GM18499 (cell line): ENCODE measurements at regions not wholly inside any gene's neighbourhood (a gene's known extent, or its start where the extent isn't known, plus 50 kb on each side); places are given as distances from the start of the nearest gene placed in this dataset.
"Not testable (repeated sequence)": the region's sequence is repeated elsewhere in the genome, so short reads cannot be mapped to it uniquely, and the experiment has no call there.

Experiments used
- ATAC-seq: cut with Tn5 transposase; IDR thresholded peaks from one replicate; pipeline ENCODE4 v1.9.1; 2021; ENCODE audit warnings: moderate number of reproducible peaks; ENCODE audit not compliant: insufficient read depth, unreplicated experiment

DNA sequence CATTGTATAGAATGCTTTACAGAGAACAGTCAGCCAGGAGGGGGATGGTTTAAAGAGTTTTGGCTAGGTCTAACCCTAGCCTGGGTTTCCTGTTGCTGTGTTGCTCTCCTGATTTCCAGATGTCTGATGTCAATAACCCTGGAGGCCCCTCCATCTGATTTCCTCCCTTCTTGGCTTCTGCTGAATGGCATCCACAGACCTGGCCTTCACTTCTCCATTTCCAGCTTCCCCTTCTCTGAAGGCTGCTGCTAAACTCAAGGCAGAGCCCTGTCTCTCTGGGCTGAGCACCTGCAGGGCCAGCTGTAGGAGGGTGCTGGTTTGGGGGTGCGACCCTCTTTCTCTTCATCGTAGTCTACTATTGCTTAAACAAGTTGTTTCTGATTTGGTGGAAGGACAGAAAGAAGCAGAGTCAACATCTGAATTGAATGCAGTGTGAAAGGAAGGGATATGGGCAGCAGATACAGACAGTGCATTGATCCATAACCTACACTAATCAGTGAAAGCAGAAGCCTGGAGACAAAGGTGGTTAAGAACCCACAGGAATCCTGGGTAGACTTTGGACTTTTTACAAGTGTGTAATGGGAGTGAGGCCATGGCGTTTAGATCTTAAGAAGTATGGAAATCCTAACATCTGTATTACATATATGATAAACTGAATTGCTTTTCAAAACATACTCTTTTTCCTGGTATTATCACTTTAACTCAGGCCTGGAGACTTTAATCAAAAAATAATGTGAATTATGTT is 153.6 kb downstream of the HRH4 start:
- no peak for ATAC-seq

DNA sequence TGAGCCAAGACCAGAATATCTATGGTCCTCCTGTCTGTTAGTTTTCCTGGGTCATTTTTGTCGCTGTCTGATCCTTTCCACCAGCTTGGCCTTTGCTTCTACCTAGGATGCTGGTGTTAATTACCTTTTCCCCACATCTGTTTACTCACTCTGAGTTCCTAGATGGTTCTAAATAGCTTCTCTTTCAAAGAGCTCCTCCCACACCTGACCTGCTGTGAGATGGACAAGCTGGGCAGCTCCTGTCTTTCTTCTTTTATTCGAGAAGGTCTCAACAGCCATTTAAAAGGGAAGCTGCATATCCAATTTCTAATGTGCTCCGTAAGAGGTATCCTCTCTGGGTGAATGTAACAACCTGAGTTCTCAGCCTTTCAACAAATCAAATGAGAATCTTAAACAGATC is 156.2 kb downstream of the HRH4 start:
- no peak for ATAC-seq

- ATAC-seq, result not testable (repeated sequence)
Measured at GRCh38 chr18:24624421-24624820, 164.0 kb downstream of the HRH4 start.

- no peak for ATAC-seq
Measured at GRCh38 chr18:24627644-24628315, 167.3 kb downstream of the HRH4 start.

DNA sequence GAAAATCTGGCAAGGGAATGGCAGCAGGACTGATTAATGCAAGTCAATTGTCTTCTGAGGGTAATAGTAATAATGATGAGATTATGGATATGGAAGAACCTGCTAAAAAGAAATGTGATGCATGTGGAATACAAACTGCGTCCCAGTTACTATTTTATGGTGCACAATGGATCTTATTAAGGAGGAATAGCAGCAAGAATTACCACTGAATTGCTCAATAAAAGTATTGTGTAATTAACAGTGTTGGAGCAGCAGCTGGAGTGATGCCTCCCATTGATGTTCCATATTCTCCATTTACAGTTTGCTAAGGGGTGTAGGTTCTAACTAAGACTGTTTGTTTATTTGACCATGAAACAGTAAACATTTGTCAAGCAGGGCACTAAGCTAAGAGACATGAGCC is 167.9 kb downstream of the HRH4 start:
- no peak for ATAC-seq

DNA sequence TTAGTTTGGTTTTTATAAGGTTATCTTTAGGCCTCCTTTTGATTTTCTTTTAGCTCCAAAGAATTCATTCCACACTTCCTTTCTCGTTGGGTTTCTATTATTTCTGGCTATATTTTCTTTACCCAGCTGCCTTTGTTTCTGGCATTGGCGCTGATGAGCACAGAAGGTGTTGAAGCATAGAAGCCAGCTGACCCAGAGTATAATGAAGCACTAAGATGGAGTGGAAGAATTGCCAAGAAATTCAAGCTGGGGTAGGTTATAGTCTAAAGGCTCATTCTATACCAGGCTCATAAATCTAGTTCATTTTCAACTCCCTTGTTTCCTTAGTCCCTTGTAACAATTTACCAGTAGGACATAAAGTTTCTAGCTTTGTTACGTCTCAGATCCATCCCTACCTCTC is 169.5 kb downstream of the HRH4 start:
- no peak for ATAC-seq

DNA sequence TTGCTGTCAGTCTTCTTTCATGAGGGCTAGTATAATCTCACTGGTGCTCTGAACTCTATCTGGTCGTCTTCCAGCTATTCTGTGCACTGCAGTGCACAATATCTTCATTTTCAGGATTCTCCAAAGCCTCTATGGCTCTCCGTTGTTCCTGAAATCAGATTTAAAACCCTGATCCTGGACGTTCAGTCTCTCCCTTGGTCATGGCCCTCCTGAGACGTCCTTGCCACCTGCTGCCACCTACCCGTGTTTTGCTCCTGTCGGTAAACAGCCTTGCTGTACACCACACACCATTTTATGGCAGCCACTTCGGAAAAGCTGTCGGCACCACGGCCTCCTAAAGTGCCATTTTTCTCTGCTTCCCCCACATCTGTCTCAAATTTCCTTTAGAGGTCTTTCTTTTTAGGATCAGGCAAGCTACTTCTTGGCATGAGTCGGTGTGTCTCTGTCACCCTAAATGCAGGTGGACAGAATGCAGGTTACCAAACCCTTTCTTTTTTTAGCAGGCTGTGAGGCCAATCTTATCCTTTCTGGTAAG is 170.0 kb downstream of the HRH4 start:
- ATAC-seq, result no peak

- no peak for ATAC-seq
Measured at GRCh38 chr18:24631243-24632025, 171.0 kb downstream of the HRH4 start.

- no peak for ATAC-seq
Measured at GRCh38 chr18:24632158-24632988, 171.9 kb downstream of the HRH4 start.

DNA sequence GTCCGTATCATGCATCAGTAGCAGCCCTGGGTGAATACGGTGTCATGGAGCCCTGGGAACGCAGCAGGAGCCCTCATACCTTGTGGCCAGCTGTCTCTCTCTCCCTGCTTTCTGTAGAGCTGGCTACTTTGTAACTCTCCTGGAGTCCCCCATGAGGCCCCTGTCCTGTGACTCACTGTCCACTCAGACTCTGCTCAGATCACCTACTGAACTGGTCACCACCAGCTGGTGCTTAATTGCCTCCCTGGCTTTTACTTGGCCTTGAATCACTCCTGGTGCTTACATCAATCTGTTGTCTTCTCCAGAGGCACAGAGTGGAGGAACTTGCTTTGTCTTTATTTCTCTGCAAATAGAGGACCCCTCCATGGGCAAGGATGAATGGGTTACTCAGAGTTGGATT is 172.7 kb downstream of the HRH4 start:
- no peak for ATAC-seq

GRCh38 chr18:24649571-24649970 is 189.1 kb downstream of the HRH4 start:
- ATAC-seq, result no peak

DNA sequence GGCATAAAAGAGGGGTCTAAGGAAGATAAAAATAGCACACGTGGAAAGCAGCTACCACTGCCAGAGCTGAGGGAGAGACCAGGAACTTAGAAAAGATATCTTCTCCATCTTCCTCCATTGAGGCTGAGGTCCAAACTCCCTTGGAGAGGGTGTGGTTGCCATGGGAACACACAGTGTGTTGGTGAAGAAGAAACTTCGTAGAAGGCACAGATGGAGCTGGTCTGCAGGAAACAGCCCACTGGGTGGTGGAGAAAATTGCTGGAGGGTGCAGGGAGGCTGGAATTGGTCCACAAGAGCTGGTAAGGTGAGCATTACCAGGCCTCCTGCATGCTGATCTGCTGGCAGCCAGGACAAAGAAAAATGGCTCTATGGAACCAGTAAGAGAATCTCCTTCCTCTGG is 191.0 kb downstream of the HRH4 start:
- ATAC-seq, result no peak

GRCh38 chr18:24656050-24656449 is 195.6 kb downstream of the HRH4 start:
- no peak for ATAC-seq

DNA sequence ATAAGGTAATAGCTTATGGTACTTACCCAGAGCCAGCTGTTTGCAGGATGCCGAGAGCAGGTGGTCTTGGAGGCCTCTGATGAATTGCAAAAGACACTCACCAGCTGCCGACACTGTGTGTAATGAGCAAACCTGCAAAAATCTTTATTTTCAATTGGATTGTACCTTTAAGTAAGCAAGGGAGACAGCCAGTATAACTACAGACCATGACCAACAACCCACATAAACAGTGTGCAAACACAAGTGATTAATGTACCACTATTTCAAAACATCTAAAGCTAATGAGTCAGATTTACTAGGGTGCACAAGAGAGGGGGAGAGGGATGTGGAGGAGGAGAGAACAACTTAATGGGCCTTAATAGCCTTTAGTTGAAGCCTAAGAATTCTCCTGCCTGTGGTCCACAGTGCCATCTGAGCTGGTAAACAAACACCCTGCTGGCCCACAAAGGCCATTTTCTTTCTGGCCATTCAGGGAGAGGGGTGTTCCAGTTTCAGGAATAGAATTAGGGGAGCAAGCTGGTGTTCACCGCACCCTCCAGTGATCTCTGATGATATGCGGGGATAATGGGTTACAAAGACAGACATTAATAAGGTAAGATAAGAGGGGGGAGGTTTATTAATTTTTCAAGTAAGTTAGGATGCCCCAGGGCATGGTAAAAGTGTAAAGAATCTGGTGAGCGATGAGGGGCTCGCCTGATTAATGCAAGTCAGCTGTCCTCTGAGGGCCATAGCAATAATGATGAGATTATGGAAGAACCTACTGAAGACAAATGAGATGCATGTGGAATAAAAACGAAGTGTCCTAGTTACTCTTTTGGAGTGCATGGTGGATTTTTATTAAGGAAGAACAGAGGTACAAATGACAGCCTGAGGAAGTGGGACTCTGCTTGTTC is 196.4 kb downstream of the HRH4 start:
- no peak for ATAC-seq

GRCh38 chr18:24657444-24657842 is 197.0 kb downstream of the HRH4 start:
- ATAC-seq, result no peak

DNA sequence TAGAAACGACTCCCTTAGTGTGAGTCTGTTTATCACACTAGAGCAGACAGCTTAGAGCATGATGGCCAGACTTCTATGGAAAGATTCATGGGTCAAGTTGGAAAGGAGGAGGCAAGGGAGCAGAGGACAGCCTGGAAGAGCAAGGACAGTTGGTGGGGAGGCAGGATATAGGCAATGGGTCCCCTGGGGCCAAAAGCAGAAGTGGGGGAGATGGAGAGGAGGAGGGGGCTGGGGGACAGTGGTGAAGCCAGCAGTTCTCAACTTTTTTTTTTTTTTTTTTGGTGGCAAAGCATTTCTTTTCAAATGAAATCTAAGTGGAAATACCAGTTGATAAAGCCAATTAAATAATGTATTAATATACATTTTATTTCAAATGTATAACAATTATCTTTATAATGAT is 197.9 kb downstream of the HRH4 start:
- ATAC-seq, result no peak

- ATAC-seq, result no peak
Measured at GRCh38 chr18:24659827-24660720, 199.6 kb downstream of the HRH4 start.

GRCh38 chr18:24660956-24661355 is 200.5 kb downstream of the HRH4 start:
- ATAC-seq, result no peak
